LNCAP (cell line): ENCODE measurements at regions not wholly inside any gene's neighbourhood (a gene's known extent, or its start where the extent isn't known, plus 50 kb on each side); places are given as distances from the start of the nearest gene placed in this dataset.

ENCODE experiments used
- TF ChIP-seq, protein P1 (sequence below): fragments of 450-650 bp; IDR thresholded peaks from 2 replicates; pipeline ENCODE4 v1.5.1; 2017; ENCODE audit warnings: mild to moderate bottlenecking

DNA sequence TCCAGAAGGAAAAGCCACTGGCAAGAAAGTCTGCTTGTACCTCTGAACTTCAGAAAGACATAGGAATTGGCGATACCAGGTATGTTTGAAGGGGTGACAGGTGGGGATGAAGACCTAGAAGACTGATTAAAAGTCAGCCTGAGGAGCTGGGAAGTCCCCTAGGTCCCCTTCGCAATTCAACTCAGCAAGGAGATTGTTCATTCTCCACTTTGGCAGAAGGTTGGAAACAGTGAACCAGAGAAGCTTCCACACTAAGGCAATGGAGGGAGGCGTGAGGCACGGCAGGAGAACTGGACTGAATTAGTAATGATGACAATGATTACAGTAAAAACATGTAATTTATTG, 240.3 kb upstream of the TMPO start:
- TF ChIP-seq, protein P1, sequence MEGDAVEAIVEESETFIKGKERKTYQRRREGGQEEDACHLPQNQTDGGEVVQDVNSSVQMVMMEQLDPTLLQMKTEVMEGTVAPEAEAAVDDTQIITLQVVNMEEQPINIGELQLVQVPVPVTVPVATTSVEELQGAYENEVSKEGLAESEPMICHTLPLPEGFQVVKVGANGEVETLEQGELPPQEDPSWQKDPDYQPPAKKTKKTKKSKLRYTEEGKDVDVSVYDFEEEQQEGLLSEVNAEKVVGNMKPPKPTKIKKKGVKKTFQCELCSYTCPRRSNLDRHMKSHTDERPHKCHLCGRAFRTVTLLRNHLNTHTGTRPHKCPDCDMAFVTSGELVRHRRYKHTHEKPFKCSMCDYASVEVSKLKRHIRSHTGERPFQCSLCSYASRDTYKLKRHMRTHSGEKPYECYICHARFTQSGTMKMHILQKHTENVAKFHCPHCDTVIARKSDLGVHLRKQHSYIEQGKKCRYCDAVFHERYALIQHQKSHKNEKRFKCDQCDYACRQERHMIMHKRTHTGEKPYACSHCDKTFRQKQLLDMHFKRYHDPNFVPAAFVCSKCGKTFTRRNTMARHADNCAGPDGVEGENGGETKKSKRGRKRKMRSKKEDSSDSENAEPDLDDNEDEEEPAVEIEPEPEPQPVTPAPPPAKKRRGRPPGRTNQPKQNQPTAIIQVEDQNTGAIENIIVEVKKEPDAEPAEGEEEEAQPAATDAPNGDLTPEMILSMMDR = no peak

DNA sequence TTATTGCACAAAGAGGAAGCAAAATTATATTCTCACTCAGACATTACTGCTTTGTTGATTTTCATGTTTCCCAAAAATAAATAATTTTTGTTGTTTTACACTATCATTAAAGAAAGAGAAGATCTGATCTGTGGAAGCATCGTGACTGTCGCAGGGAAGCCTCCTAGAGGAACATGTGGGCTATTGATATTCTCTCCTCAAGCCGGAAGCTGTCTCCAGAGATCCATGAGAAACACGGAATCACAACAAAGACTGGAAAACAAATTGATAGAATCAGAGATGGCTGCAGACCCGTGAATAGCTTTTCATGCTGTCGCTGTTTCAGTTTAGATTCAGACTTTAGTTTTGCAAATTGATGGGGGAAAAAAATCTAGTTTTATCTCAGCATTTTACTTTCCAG, 235.2 kb upstream of the TMPO start:
- TF ChIP-seq, protein P1 = no peak

DNA sequence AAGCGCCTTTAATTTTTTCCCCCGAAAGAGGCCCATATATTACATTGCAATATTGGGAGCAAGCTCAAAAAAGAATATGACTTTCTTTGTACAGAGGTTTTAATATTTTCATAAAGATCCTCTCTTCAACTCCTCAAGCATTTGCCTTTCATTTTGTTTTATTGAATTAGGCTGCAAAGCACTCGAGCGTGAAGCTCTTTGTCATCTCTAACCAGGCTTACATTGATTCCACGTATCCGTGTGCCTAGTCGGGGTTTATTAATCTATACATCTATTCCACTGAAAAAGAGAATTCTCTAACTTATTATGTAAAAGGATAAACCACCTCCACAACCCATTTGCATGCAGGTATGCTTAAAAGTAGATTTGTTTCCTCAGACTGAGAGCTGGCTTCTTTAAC, 234.8 kb upstream of the TMPO start:
- TF ChIP-seq, protein P1 = no peak

DNA sequence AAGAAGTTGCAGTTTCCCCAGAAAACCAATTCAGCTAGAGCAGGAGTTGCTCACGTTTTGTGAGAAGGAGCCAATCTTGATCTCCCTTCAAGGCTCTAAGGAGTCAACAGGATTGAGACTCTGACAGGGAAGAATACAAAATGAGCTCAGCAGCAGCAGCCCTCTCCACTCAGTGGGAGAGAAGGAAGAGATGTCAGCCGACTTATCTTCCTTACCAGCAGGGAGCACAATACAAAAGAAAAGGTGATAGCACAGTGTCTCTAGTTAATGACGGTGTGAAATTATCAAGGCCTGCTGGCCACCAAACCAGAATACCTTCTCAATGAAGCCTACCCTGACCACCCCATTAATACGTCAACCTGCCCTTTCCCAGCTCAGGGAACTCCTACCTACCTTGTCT, 223.6 kb upstream of the TMPO start:
- TF ChIP-seq, protein P1 = no peak

DNA sequence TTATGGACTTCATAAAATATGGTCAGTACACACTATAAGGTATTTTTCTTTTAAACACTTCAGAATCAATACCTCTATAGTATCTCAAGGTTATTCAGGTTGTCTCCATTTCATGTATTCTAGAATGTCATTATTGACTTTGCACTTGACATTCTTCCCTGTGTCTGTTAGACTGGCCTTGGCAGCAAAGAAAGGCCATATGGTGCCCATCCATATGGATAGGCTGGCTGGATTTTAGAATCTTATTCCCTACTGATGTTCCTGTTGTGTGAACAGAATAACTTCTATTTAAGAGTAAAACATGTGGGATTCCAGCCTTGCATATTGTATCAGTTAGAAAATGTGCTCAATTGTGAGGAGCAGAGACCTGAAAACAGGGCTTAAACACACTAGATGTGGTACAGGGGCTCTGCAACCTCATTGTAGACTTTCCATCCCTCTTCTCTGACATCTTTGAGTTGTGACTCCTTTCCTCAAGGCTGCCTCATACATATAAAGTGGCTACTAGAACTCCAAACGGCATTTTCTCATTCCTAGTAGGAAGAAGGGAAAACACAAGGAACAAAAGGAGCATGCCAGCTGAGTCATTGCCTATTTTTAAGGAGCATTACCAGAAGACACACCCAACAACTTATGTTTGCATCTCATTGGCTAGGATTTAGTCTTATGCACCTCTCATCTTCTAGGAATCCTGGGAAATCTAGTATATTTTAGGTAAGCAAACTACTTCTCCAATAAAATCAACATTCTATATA, 221.2 kb upstream of the TMPO start:
- TF ChIP-seq, protein P1 = no peak

DNA sequence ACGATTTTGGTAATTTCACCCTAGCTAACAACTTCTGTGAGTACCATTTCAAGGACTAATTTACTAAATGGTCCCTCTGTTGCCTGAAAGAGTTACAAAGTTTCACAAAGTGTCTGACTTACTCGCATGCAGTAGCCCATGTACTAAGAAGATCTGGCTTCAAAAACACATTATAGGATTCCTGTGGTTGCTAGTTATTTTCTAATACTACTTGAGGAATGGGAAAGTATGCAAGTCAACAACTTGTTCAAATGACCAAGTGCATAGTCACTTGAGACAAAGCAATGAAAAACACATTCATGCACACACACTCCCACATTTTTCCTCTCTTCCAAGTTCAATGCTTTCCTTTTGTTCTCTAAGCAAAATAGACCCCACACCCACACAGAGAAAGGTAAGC, 219.7 kb upstream of the TMPO start:
- TF ChIP-seq, protein P1 = no peak

DNA sequence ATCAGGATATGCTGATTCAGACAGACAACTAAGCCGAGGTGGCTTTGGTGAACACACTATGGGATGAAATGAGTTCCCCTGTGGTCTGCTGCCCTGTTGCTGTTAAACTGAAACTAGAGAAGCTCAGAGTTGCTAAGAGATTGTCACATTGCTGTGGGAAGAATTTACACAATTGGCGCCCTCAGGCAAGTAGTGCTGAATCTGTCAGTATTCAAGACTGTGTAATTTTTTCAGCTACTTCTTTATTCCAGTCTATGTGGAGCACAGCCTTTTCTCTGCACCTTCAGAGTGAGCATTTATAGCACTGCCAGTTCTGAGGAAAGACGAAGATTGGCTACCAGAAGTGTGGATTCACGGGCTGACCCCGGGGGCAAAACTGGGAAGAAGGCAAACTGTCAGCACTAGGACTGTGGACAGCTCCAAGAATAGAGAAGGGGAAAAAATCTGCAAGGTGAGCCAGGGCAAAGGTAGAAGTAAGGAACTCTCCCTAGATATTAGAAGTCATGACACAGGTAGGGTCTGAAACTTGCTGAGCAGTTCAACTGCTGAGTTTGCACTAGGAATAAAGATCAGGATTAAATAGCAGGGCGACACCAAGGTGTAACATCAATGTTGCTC, 218.8 kb upstream of the TMPO start:
- TF ChIP-seq, protein P1 = no peak

DNA sequence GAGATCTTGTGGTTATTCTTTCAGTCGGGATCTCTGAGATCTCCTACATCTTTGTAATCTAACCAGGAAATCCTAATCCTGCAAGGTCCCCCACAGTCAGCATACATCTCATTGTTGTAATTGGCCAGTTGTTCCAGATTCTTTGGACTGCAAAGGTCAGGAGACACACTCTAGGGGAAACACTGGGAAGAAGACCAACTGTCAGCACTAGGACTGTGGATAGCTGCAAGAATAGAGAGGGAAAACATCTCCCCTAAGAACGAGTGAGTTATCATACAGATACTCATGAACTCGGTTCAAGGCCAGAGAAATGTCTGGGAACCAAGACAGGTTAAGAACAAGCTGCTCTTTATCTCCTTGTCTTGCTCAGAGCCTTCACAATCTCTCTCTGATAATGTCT, 217.9 kb upstream of the TMPO start:
- TF ChIP-seq, protein P1 = no peak
